ENCODE measurements at regions not wholly inside any gene's neighbourhood (a gene's known extent, or its start where the extent isn't known, plus 50 kb on each side); places are given as distances from the start of the nearest gene placed in this dataset.

- Mint-ChIP-seq H3K4me1 (ENCODE audit: low read depth, unreplicated experiment) (peaks cover 2% of the 10 kb centered on the region), H3K27ac (ENCODE audit: unreplicated experiment) (no peak overlapping the region), H3K27me3 (ENCODE audit: unreplicated experiment) (peaks cover 2% of the 10 kb centered on the region)
Measured at GRCh38 chr3:111286746-111287145, 215.1 kb downstream of the NECTIN3 start.

GRCh38 chr3:111292117-111292516 is 220.5 kb downstream of the NECTIN3 start:
- Mint-ChIP-seq H3K27me3 (ENCODE audit: unreplicated experiment) (peaks cover 2% of the 10 kb centered on the region), H3K4me3 (ENCODE audit: unreplicated experiment) (no peak overlapping the region), H3K36me3 (ENCODE audit: unreplicated experiment) (no peaks in the 10 kb centered on the region), H3K4me1 (ENCODE audit: low read depth, unreplicated experiment) (no peaks in the 10 kb centered on the region), H3K27ac (ENCODE audit: unreplicated experiment) (no peak overlapping the region), H3K9me3 (ENCODE audit: unreplicated experiment) (no peaks in the 10 kb centered on the region)
- TF ChIP-seq, protein P1, sequence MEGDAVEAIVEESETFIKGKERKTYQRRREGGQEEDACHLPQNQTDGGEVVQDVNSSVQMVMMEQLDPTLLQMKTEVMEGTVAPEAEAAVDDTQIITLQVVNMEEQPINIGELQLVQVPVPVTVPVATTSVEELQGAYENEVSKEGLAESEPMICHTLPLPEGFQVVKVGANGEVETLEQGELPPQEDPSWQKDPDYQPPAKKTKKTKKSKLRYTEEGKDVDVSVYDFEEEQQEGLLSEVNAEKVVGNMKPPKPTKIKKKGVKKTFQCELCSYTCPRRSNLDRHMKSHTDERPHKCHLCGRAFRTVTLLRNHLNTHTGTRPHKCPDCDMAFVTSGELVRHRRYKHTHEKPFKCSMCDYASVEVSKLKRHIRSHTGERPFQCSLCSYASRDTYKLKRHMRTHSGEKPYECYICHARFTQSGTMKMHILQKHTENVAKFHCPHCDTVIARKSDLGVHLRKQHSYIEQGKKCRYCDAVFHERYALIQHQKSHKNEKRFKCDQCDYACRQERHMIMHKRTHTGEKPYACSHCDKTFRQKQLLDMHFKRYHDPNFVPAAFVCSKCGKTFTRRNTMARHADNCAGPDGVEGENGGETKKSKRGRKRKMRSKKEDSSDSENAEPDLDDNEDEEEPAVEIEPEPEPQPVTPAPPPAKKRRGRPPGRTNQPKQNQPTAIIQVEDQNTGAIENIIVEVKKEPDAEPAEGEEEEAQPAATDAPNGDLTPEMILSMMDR (IDR thresholded peaks at IDR 0.05; ENCODE audit: partially characterized antibody, unreplicated experiment) = no peak
- DNase-seq = no peak

More at GRCh38 chr3:111286746-111287145, 215.1 kb downstream of the NECTIN3 start:
- TF ChIP-seq, protein P1 (IDR thresholded peaks at IDR 0.05; ENCODE audit: partially characterized antibody, unreplicated experiment) = no peak
- Mint-ChIP-seq H3K36me3 (ENCODE audit: unreplicated experiment) (no peaks in the 10 kb centered on the region), H3K4me3 (ENCODE audit: unreplicated experiment) (no peak overlapping the region), H3K9me3 (ENCODE audit: unreplicated experiment) (no peaks in the 10 kb centered on the region)
- no peak for DNase-seq

- H3K9me3 Mint-ChIP-seq (ENCODE audit: unreplicated experiment) = no peaks in the 10 kb centered on the region
- no peak overlapping the region for H3K27ac Mint-ChIP-seq (ENCODE audit: unreplicated experiment)
- TF ChIP-seq, protein P1 (IDR thresholded peaks at IDR 0.05; ENCODE audit: partially characterized antibody, unreplicated experiment) = no peak
- no peak for DNase-seq
- no peaks in the 10 kb centered on the region for H3K27me3 Mint-ChIP-seq (ENCODE audit: unreplicated experiment)
- no peaks in the 10 kb centered on the region for H3K36me3 Mint-ChIP-seq (ENCODE audit: unreplicated experiment)
- no peaks in the 10 kb centered on the region for H3K4me1 Mint-ChIP-seq (ENCODE audit: low read depth, unreplicated experiment)
- H3K4me3 Mint-ChIP-seq (ENCODE audit: unreplicated experiment) = no peak overlapping the region
Measured at GRCh38 chr3:111299192-111299615, 227.6 kb downstream of the NECTIN3 start.

- H3K4me1 Mint-ChIP-seq (ENCODE audit: low read depth, unreplicated experiment) = no peaks in the 10 kb centered on the region
- no peaks in the 10 kb centered on the region for H3K27me3 Mint-ChIP-seq (ENCODE audit: unreplicated experiment)
- no peaks in the 10 kb centered on the region for H3K36me3 Mint-ChIP-seq (ENCODE audit: unreplicated experiment)
- H3K9me3 Mint-ChIP-seq (ENCODE audit: unreplicated experiment) = no peaks in the 10 kb centered on the region
- no peak overlapping the region for H3K4me3 Mint-ChIP-seq (ENCODE audit: unreplicated experiment)
- H3K27ac Mint-ChIP-seq (ENCODE audit: unreplicated experiment) = no peak overlapping the region
- TF ChIP-seq, protein P1 (IDR thresholded peaks at IDR 0.05; ENCODE audit: partially characterized antibody, unreplicated experiment) = no peak
- DNase-seq = no peak
Measured at GRCh38 chr3:111301238-111301798, 229.7 kb downstream of the NECTIN3 start.

GRCh38 chr3:111302063-111302462 is 230.4 kb downstream of the NECTIN3 start:
- no peaks in the 10 kb centered on the region for H3K27me3 Mint-ChIP-seq (ENCODE audit: unreplicated experiment)
- DNase-seq = no peak
- H3K9me3 Mint-ChIP-seq (ENCODE audit: unreplicated experiment) = no peaks in the 10 kb centered on the region
- no peak overlapping the region for H3K27ac Mint-ChIP-seq (ENCODE audit: unreplicated experiment)
- H3K4me3 Mint-ChIP-seq (ENCODE audit: unreplicated experiment) = no peak overlapping the region
- H3K4me1 Mint-ChIP-seq (ENCODE audit: low read depth, unreplicated experiment) = no peaks in the 10 kb centered on the region
- TF ChIP-seq, protein P1 (IDR thresholded peaks at IDR 0.05; ENCODE audit: partially characterized antibody, unreplicated experiment) = no peak
- no peaks in the 10 kb centered on the region for H3K36me3 Mint-ChIP-seq (ENCODE audit: unreplicated experiment)

All from glutamatergic neuron (in vitro differentiated cells).